ENCODE measurements at regions not wholly inside any gene's neighbourhood (a gene's known extent, or its start where the extent isn't known, plus 50 kb on each side); places are given as distances from the start of the nearest gene placed in this dataset.

GRCh38 chr6:69494595-69494994, 302.2 kb downstream of the LMBRD1 start:
- no peak overlapping the region for H3K27ac Mint-ChIP-seq (ENCODE audit: unreplicated experiment)
- DNase-seq (ENCODE audit: low spot score) = no peak
- H3K4me3 Mint-ChIP-seq (ENCODE audit: unreplicated experiment) = no peak overlapping the region
- H3K27me3 Mint-ChIP-seq (ENCODE audit: low read depth) = peaks cover 2% of the 10 kb centered on the region
- no peaks in the 10 kb centered on the region for H3K36me3 Mint-ChIP-seq (ENCODE audit: low read depth)
- TF ChIP-seq CTCF (IDR thresholded peaks at IDR 0.05) = no peak
- no peaks in the 10 kb centered on the region for H3K4me1 Mint-ChIP-seq (ENCODE audit: low read depth)
- peaks cover 19% of the 10 kb centered on the region for H3K9me3 Mint-ChIP-seq (ENCODE audit: low read depth)

GRCh38 chr6:69489970-69490369, 306.8 kb downstream of the LMBRD1 start:
- TF ChIP-seq CTCF (IDR thresholded peaks at IDR 0.05) = no peak
- H3K36me3 Mint-ChIP-seq (ENCODE audit: low read depth) = no peaks in the 10 kb centered on the region
- peaks cover 25% of the 10 kb centered on the region for H3K9me3 Mint-ChIP-seq (ENCODE audit: low read depth)
- H3K27me3 Mint-ChIP-seq (ENCODE audit: low read depth) = peaks cover 2% of the 10 kb centered on the region
- no peaks in the 10 kb centered on the region for H3K4me1 Mint-ChIP-seq (ENCODE audit: low read depth)
- H3K27ac Mint-ChIP-seq (ENCODE audit: unreplicated experiment) = no peak overlapping the region
- DNase-seq (ENCODE audit: low spot score) = no peak
- no peak overlapping the region for H3K4me3 Mint-ChIP-seq (ENCODE audit: unreplicated experiment)

GRCh38 chr6:69487688-69488087, 309.1 kb downstream of the LMBRD1 start:
- no peak overlapping the region for H3K27ac Mint-ChIP-seq (ENCODE audit: unreplicated experiment)
- H3K4me1 Mint-ChIP-seq (ENCODE audit: low read depth) = no peaks in the 10 kb centered on the region
- TF ChIP-seq CTCF (IDR thresholded peaks at IDR 0.05) = peak; percentile 57

GRCh38 chr6:69466979-69467570, 329.7 kb downstream of the LMBRD1 start:
- peaks cover 1% of the 10 kb centered on the region for H3K27me3 Mint-ChIP-seq (ENCODE audit: low read depth)
- H3K27ac Mint-ChIP-seq (ENCODE audit: unreplicated experiment) = no peak overlapping the region
- no peak for DNase-seq (ENCODE audit: low spot score)
- H3K36me3 Mint-ChIP-seq (ENCODE audit: low read depth) = no peaks in the 10 kb centered on the region
- no peak overlapping the region for H3K4me3 Mint-ChIP-seq (ENCODE audit: unreplicated experiment)
- no peaks in the 10 kb centered on the region for H3K4me1 Mint-ChIP-seq (ENCODE audit: low read depth)
- TF ChIP-seq CTCF (IDR thresholded peaks at IDR 0.05) = no peak
- peaks cover 11% of the 10 kb centered on the region for H3K9me3 Mint-ChIP-seq (ENCODE audit: low read depth)

More at GRCh38 chr6:69487688-69488087, 309.1 kb downstream of the LMBRD1 start:
- no peak overlapping the region for H3K4me3 Mint-ChIP-seq (ENCODE audit: unreplicated experiment)
- peaks cover 2% of the 10 kb centered on the region for H3K27me3 Mint-ChIP-seq (ENCODE audit: low read depth)
- peaks cover under 1% of the 10 kb centered on the region for H3K36me3 Mint-ChIP-seq (ENCODE audit: low read depth)
- peaks cover 18% of the 10 kb centered on the region for H3K9me3 Mint-ChIP-seq (ENCODE audit: low read depth)
- DNase-seq (ENCODE audit: low spot score) = no peak

GRCh38 chr6:69465866-69466265, 330.9 kb downstream of the LMBRD1 start:
- no peaks in the 10 kb centered on the region for H3K4me1 Mint-ChIP-seq (ENCODE audit: low read depth)

More at GRCh38 chr6:69465866-69466265, 330.9 kb downstream of the LMBRD1 start:
- Mint-ChIP-seq H3K9me3 (ENCODE audit: low read depth) (peaks cover 9% of the 10 kb centered on the region), H3K27me3 (ENCODE audit: low read depth) (peaks cover 5% of the 10 kb centered on the region), H3K4me3 (ENCODE audit: unreplicated experiment) (no peak overlapping the region), H3K36me3 (ENCODE audit: low read depth) (no peaks in the 10 kb centered on the region), H3K27ac (ENCODE audit: unreplicated experiment) (no peak overlapping the region)
- DNase-seq (ENCODE audit: low spot score) = no peak
- no peak for TF ChIP-seq CTCF (IDR thresholded peaks at IDR 0.05)
